SIG-M5 treated with dmso at 0.1 percent for 504 hours (cell line): ENCODE measurements at regions not wholly inside any gene's neighbourhood (a gene's known extent, or its start where the extent isn't known, plus 50 kb on each side); places are given as distances from the start of the nearest gene placed in this dataset.
"Not testable (repeated sequence)": the region's sequence is repeated elsewhere in the genome, so short reads cannot be mapped to it uniquely, and the experiment has no call there.

Experiments used
- DNase-seq: peaks from one replicate; lab custom pipeline; 2025; ENCODE audit not compliant: unreplicated experiment; lab: John Stamatoyannopoulos, UW

GRCh38 chr7:153072806-153073205 is 313.3 kb downstream of the ACTR3B start:
- no peak for DNase-seq

GRCh38 chr7:153076289-153076688 is 316.7 kb downstream of the ACTR3B start:
- not testable (repeated sequence) for DNase-seq

- DNase-seq = no peak
Measured at GRCh38 chr7:153081496-153081895, 321.9 kb downstream of the ACTR3B start.

GRCh38 chr7:153084278-153084677 is 324.7 kb downstream of the ACTR3B start:
- DNase-seq = no peak

- DNase-seq = no peak
Measured at GRCh38 chr7:153087498-153087897, 327.9 kb downstream of the ACTR3B start.

GRCh38 chr7:153088601-153089000 is 329.0 kb downstream of the ACTR3B start:
- DNase-seq = no peak

GRCh38 chr7:153090209-153090608 is 330.7 kb downstream of the ACTR3B start:
- DNase-seq = no peak

- DNase-seq = no peak
Measured at GRCh38 chr7:153090764-153091163, 331.2 kb downstream of the ACTR3B start.

- DNase-seq = no peak
Measured at GRCh38 chr7:153091477-153091876, 331.9 kb downstream of the ACTR3B start.

- DNase-seq = no peak
Measured at GRCh38 chr7:153097511-153098201, 338.1 kb downstream of the ACTR3B start.

GRCh38 chr7:153099235-153099634 is 339.7 kb downstream of the ACTR3B start:
- no peak for DNase-seq

GRCh38 chr7:153100691-153101237 is 341.2 kb downstream of the ACTR3B start:
- DNase-seq = no peak

GRCh38 chr7:153103202-153103601 is 343.6 kb downstream of the ACTR3B start:
- no peak for DNase-seq

- DNase-seq = no peak
Measured at GRCh38 chr7:153107826-153108225, 348.3 kb downstream of the ACTR3B start.

- no peak for DNase-seq
Measured at GRCh38 chr7:153109566-153109965, 350.0 kb downstream of the ACTR3B start.

- DNase-seq = no peak
Measured at GRCh38 chr7:153110606-153111005, 351.1 kb downstream of the ACTR3B start.

- not testable (repeated sequence) for DNase-seq
Measured at GRCh38 chr7:153122255-153122654, 362.7 kb downstream of the ACTR3B start.

- no peak for DNase-seq
Measured at GRCh38 chr7:153130052-153130451, 370.5 kb downstream of the ACTR3B start.

GRCh38 chr7:153151766-153152165 is 392.2 kb downstream of the ACTR3B start:
- no peak for DNase-seq

GRCh38 chr7:153152801-153153422 is 393.4 kb downstream of the ACTR3B start:
- DNase-seq = no peak

- DNase-seq = no peak
Measured at GRCh38 chr7:153158149-153158548, 398.6 kb downstream of the ACTR3B start.

GRCh38 chr7:153170287-153170686 is 410.7 kb downstream of the ACTR3B start:
- no peak for DNase-seq
